GM12891 (cell line): ENCODE measurements at regions not wholly inside any gene's neighbourhood (a gene's known extent, or its start where the extent isn't known, plus 50 kb on each side); places are given as distances from the start of the nearest gene placed in this dataset.

Experiments
- DNase-seq: peaks from one replicate; pipeline ENCODE4 v3.0.0; 2011; ENCODE audit warnings: low spot score; ENCODE audit not compliant: insufficient read length
- FAIRE-seq: peaks from 2 replicates; lab custom pipeline; 2011; peaks lifted over from hg19 to GRCh38; lab: Jason Lieb, UNC
- PAX5 ChIP-seq: IDR thresholded peaks from 2 replicates; pipeline ENCODE4 v1.6.1; 2011; ENCODE audit warnings: low read length, moderate library complexity, mild to moderate bottlenecking; ENCODE audit not compliant: insufficient read depth, severe bottlenecking
- POLR2A ChIP-seq: IDR thresholded peaks from 2 replicates; pipeline ENCODE4 v1.6.1; 2011; ENCODE audit warnings: low read depth, low read length, control low read depth
- POLR2AphosphoS5 ChIP-seq: IDR thresholded peaks from 2 replicates; pipeline ENCODE4 v1.6.1; 2011; ENCODE audit warnings: low read depth, low read length, control low read depth
- POU2F2 ChIP-seq: IDR thresholded peaks from 2 replicates; pipeline ENCODE4 v1.6.1; 2011; ENCODE audit warnings: low read depth, mild to moderate bottlenecking, control low read depth, low read length, moderate library complexity
- SPI1 ChIP-seq: IDR thresholded peaks from 2 replicates; pipeline ENCODE4 v1.6.1; 2011; ENCODE audit warnings: low read depth, low read length, control low read depth
- TAF1 ChIP-seq: IDR thresholded peaks from 2 replicates; pipeline ENCODE4 v1.6.1; 2011; ENCODE audit warnings: low read depth, low read length, control low read depth

GRCh38 chr2:164260506-164260905 is 360.8 kb downstream of the GRB14 start:
- FAIRE-seq, result no peak
- DNase-seq, result no peak
- TF ChIP-seq TAF1, result no peak

- FAIRE-seq, result no peak
These were observed 363.5 kb downstream of the GRB14 start for GRCh38 chr2:164257742-164258141.

GRCh38 chr2:164252568-164253287 is 368.6 kb downstream of the GRB14 start:
- no peak for DNase-seq
- TF ChIP-seq SPI1, result no peak
- TF ChIP-seq POLR2AphosphoS5, result no peak
- no peak for TF ChIP-seq TAF1
- no peak for TF ChIP-seq POU2F2
- no peak for FAIRE-seq

More at GRCh38 chr2:164257742-164258141, 363.5 kb downstream of the GRB14 start:
- TF ChIP-seq POU2F2 (no peak), POLR2A (no peak), SPI1 (no peak), TAF1 (no peak), PAX5 (no peak), POLR2AphosphoS5 (no peak)
- DNase-seq, result no peak

- TF ChIP-seq PAX5 (no peak), TAF1 (no peak), SPI1 (no peak), POLR2A (no peak), POLR2AphosphoS5 (no peak), POU2F2 (no peak)
- FAIRE-seq, result no peak
- DNase-seq, result no peak
These were observed 378.0 kb downstream of the GRB14 start for GRCh38 chr2:164243315-164243714.

- DNase-seq (no peak), FAIRE-seq (no peak)
- no peak for TF ChIP-seq SPI1
- no peak for TF ChIP-seq POU2F2
- no peak for TF ChIP-seq PAX5
- TF ChIP-seq POLR2AphosphoS5, result no peak
- no peak for TF ChIP-seq TAF1
- no peak for TF ChIP-seq POLR2A
These were observed 378.9 kb downstream of the GRB14 start for GRCh38 chr2:164242409-164242808.

- no peak for DNase-seq
- TF ChIP-seq SPI1 (no peak), TAF1 (no peak), POU2F2 (no peak), POLR2AphosphoS5 (no peak), PAX5 (no peak), POLR2A (no peak)
- FAIRE-seq, result no peak
These were observed 387.2 kb downstream of the GRB14 start for GRCh38 chr2:164234074-164234473.

- FAIRE-seq, result no peak
- no peak for TF ChIP-seq POLR2A
- TF ChIP-seq POU2F2, result no peak
- TF ChIP-seq TAF1, result no peak
- TF ChIP-seq POLR2AphosphoS5, result no peak
- no peak for TF ChIP-seq SPI1
- no peak for TF ChIP-seq PAX5
- no peak for DNase-seq
These were observed 397.3 kb downstream of the GRB14 start for GRCh38 chr2:164224007-164224406.

GRCh38 chr2:164221473-164221872 is 399.8 kb downstream of the GRB14 start:
- DNase-seq (no peak), FAIRE-seq (no peak)
- TF ChIP-seq POU2F2 (no peak), TAF1 (no peak), POLR2AphosphoS5 (no peak), SPI1 (no peak), PAX5 (no peak), POLR2A (no peak)

- TF ChIP-seq TAF1, result no peak
- no peak for TF ChIP-seq SPI1
- TF ChIP-seq POLR2AphosphoS5, result no peak
- no peak for TF ChIP-seq POLR2A
- no peak for DNase-seq
- no peak for FAIRE-seq
These were observed 401.0 kb downstream of the GRB14 start for GRCh38 chr2:164220265-164220664.

- no peak for FAIRE-seq
- TF ChIP-seq PAX5 (no peak), POLR2A (no peak), POLR2AphosphoS5 (no peak), POU2F2 (no peak), SPI1 (no peak), TAF1 (no peak)
- DNase-seq, result no peak
These were observed 407.4 kb downstream of the GRB14 start for GRCh38 chr2:164213916-164214315.

GRCh38 chr2:164205347-164205746 is 415.9 kb downstream of the GRB14 start:
- FAIRE-seq (no peak), DNase-seq (no peak)
- TF ChIP-seq PAX5, result no peak
- no peak for TF ChIP-seq POLR2AphosphoS5
- no peak for TF ChIP-seq POU2F2
- TF ChIP-seq POLR2A, result no peak
- no peak for TF ChIP-seq TAF1
- TF ChIP-seq SPI1, result no peak
